ENCODE measurements at regions not wholly inside any gene's neighbourhood (a gene's known extent, or its start where the extent isn't known, plus 50 kb on each side); places are given as distances from the start of the nearest gene placed in this dataset.

GRCh38 chr19:30209617-30210600 lies 162.3 kb upstream of the ZNF536 start:
- no peak overlapping the region for H3K4me3 ChIP-seq (ENCODE audit: low read depth, low read length)

GRCh38 chr19:30212574-30212973 lies 159.6 kb upstream of the ZNF536 start:
- H3K4me3 ChIP-seq (ENCODE audit: low read depth, low read length), result no peak overlapping the region

GRCh38 chr19:30214651-30215051 lies 157.5 kb upstream of the ZNF536 start:
- H3K4me3 ChIP-seq (ENCODE audit: low read depth, low read length), result no peak overlapping the region

GRCh38 chr19:30215248-30215647 lies 156.9 kb upstream of the ZNF536 start:
- no peak overlapping the region for H3K4me3 ChIP-seq (ENCODE audit: low read depth, low read length)

- H3K4me3 ChIP-seq (ENCODE audit: low read depth, low read length), result no peak overlapping the region
These were observed 155.7 kb upstream of the ZNF536 start for GRCh38 chr19:30216453-30216852.

GRCh38 chr19:30217461-30217860 lies 154.7 kb upstream of the ZNF536 start:
- no peak overlapping the region for H3K4me3 ChIP-seq (ENCODE audit: low read depth, low read length)

GRCh38 chr19:30219702-30220101 lies 152.5 kb upstream of the ZNF536 start:
- H3K4me3 ChIP-seq (ENCODE audit: low read depth, low read length), result no peak overlapping the region

- no peak overlapping the region for H3K4me3 ChIP-seq (ENCODE audit: low read depth, low read length)
These were observed 151.0 kb upstream of the ZNF536 start for GRCh38 chr19:30221176-30221575.

GRCh38 chr19:30222428-30222873 lies 149.7 kb upstream of the ZNF536 start:
- H3K4me3 ChIP-seq (ENCODE audit: low read depth, low read length), result peak overlapping the region; percentile 13

GRCh38 chr19:30222992-30223865 lies 149.0 kb upstream of the ZNF536 start:
- H3K4me3 ChIP-seq (ENCODE audit: low read depth, low read length), result no peak overlapping the region

- no peak overlapping the region for H3K4me3 ChIP-seq (ENCODE audit: low read depth, low read length)
These were observed 148.1 kb upstream of the ZNF536 start for GRCh38 chr19:30223866-30224688.

- peak overlapping the region; percentile 13 for H3K4me3 ChIP-seq (ENCODE audit: low read depth, low read length)
These were observed 147.2 kb upstream of the ZNF536 start for GRCh38 chr19:30224689-30225606.

- peak overlapping the region; percentile 13 for H3K4me3 ChIP-seq (ENCODE audit: low read depth, low read length)
These were observed 146.3 kb upstream of the ZNF536 start for GRCh38 chr19:30225676-30226463.

GRCh38 chr19:30226464-30227011 lies 145.6 kb upstream of the ZNF536 start:
- no peak overlapping the region for H3K4me3 ChIP-seq (ENCODE audit: low read depth, low read length)

- H3K4me3 ChIP-seq (ENCODE audit: low read depth, low read length), result peak overlapping the region; percentile 24
These were observed 145.1 kb upstream of the ZNF536 start for GRCh38 chr19:30227012-30227621.

- H3K4me3 ChIP-seq (ENCODE audit: low read depth, low read length), result peak overlapping the region; percentile 37
These were observed 144.5 kb upstream of the ZNF536 start for GRCh38 chr19:30227661-30228112.

GRCh38 chr19:30228113-30228834 lies 143.9 kb upstream of the ZNF536 start:
- H3K4me3 ChIP-seq (ENCODE audit: low read depth, low read length), result peak overlapping the region; percentile 37
